ENCODE measurements at regions not wholly inside any gene's neighbourhood (a gene's known extent, or its start where the extent isn't known, plus 50 kb on each side); places are given as distances from the start of the nearest gene placed in this dataset.

DNA sequence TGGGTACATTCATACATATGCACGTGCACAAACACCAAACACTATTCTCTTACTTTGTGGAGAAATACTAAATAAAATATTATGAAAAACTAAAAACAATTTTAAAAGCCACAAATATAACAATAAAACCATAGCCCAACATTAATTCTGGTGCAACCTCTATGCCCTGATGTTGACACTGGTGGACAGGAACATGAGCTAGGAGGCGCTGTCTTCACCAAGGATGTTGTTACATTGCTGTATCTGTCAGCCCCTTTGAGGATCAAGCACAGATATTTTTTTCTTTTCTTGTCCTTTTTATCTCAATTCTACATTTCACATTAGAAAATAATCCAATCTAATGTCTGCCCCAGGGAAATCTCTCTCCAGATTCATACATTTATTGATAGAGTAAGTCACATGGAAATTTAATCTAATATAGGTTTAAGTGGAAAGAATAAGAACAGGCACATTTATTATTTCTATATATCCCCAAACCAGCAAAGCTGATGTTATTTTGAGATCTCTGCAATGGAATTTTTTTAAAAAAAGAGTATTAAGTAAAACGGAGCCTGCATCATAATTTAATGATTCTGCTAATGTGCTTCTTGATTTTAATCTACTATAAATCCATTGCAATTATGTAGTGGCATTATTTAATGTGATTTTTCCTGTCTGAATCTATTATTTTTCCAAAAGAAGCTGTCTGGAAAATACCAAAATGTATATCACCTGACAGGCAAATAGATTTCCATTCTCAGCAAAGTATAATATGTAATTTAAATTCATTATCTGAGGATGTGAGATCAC, 716.5 kb downstream of the MTRR start:
- no peak for DNase-seq (ENCODE audit: low read depth)
- no peak for TF ChIP-seq POLR2A (IDR thresholded peaks at IDR 0.05; ENCODE audit: extremely low read depth, insufficient read length)
- TF ChIP-seq MYC (IDR thresholded peaks at IDR 0.05; ENCODE audit: low read depth, low read length) = no peak
- TF ChIP-seq, protein P1, sequence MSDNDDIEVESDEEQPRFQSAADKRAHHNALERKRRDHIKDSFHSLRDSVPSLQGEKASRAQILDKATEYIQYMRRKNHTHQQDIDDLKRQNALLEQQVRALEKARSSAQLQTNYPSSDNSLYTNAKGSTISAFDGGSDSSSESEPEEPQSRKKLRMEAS (IDR thresholded peaks at IDR 0.05; ENCODE audit: low read depth, low read length) = no peak
- TF ChIP-seq, protein P2, sequence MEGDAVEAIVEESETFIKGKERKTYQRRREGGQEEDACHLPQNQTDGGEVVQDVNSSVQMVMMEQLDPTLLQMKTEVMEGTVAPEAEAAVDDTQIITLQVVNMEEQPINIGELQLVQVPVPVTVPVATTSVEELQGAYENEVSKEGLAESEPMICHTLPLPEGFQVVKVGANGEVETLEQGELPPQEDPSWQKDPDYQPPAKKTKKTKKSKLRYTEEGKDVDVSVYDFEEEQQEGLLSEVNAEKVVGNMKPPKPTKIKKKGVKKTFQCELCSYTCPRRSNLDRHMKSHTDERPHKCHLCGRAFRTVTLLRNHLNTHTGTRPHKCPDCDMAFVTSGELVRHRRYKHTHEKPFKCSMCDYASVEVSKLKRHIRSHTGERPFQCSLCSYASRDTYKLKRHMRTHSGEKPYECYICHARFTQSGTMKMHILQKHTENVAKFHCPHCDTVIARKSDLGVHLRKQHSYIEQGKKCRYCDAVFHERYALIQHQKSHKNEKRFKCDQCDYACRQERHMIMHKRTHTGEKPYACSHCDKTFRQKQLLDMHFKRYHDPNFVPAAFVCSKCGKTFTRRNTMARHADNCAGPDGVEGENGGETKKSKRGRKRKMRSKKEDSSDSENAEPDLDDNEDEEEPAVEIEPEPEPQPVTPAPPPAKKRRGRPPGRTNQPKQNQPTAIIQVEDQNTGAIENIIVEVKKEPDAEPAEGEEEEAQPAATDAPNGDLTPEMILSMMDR (IDR thresholded peaks at IDR 0.05; ENCODE audit: low read depth, low read length) = no peak
- no peak overlapping the region for H3K4me3 ChIP-seq (ENCODE audit: low read depth, low read length)

DNA sequence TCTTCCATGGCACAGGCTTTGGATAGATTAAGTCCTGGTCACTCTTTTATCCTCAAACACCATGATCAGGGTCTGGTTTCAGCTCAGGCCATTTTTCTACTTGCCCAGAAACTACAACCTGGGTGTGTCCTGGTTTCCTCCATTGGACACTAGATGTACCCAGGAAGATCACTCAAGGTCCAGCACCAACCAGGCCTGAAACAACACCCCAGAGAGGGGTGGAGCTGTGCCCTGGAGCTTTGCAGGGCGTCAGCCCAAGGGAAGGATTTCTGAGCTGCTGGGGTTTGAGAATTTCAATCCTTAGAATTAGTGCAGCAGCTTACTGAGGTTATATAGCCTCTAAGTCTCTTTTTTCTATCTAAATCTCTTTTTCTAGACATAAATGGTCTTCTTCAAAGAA, 722.0 kb downstream of the MTRR start:
- DNase-seq (ENCODE audit: low read depth) = no peak
- TF ChIP-seq, protein P1 (IDR thresholded peaks at IDR 0.05; ENCODE audit: low read depth, low read length) = no peak
- TF ChIP-seq POLR2A (IDR thresholded peaks at IDR 0.05; ENCODE audit: extremely low read depth, insufficient read length) = no peak
- TF ChIP-seq, protein P2 (IDR thresholded peaks at IDR 0.05; ENCODE audit: low read depth, low read length) = no peak
- no peak for TF ChIP-seq MYC (IDR thresholded peaks at IDR 0.05; ENCODE audit: low read depth, low read length)
- H3K4me3 ChIP-seq (ENCODE audit: low read depth, low read length) = no peak overlapping the region

DNA sequence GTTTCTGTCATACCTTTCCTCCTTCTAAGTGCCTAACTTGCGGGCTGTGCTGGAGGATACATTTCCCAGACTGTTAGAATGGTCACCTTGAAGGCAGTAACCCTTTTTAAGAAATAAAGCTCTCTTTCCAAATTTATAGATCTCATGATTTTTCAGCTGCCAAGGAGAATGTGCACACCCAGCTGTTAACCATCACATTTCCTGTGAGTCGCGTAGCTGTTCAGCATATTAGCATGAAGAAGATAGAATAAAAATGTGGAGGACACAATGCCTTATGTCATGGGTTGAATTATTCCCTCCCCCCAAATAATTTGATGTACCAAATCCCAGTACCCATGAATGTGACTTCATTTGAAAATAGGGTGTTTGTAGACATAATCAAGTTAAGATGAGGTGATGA, 729.4 kb downstream of the MTRR start:
- no peak for DNase-seq (ENCODE audit: low read depth)
- TF ChIP-seq, protein P1 (IDR thresholded peaks at IDR 0.05; ENCODE audit: low read depth, low read length) = no peak
- TF ChIP-seq, protein P2 (IDR thresholded peaks at IDR 0.05; ENCODE audit: low read depth, low read length) = no peak
- no peak for TF ChIP-seq POLR2A (IDR thresholded peaks at IDR 0.05; ENCODE audit: extremely low read depth, insufficient read length)
- TF ChIP-seq MYC (IDR thresholded peaks at IDR 0.05; ENCODE audit: low read depth, low read length) = no peak
- H3K4me3 ChIP-seq (ENCODE audit: low read depth, low read length) = no peak overlapping the region

DNA sequence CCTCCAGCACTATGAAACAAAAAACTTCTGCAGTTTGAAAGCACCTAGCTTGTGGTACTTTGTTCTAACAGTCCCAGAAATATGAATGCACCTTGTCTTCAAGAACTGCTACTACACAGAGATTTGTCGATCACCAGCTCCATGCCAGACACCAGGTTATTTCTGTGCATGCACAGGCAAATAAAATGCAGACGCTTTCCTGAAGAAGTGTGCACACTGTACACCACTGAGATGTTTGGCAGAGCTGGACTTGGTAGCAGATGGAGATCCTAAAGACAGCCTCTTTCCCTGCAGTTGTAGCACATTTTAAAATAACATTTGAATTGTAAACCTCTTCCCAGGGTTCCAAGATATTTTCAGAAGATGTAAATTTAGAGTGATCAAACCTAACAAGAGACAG, 730.0 kb downstream of the MTRR start:
- TF ChIP-seq, protein P2 (IDR thresholded peaks at IDR 0.05; ENCODE audit: low read depth, low read length) = no peak
- TF ChIP-seq, protein P1 (IDR thresholded peaks at IDR 0.05; ENCODE audit: low read depth, low read length) = no peak
- TF ChIP-seq MYC (IDR thresholded peaks at IDR 0.05; ENCODE audit: low read depth, low read length) (no peak), POLR2A (IDR thresholded peaks at IDR 0.05; ENCODE audit: extremely low read depth, insufficient read length) (no peak)
- DNase-seq (ENCODE audit: low read depth) = no peak
- H3K4me3 ChIP-seq (ENCODE audit: low read depth, low read length) = no peak overlapping the region

DNA sequence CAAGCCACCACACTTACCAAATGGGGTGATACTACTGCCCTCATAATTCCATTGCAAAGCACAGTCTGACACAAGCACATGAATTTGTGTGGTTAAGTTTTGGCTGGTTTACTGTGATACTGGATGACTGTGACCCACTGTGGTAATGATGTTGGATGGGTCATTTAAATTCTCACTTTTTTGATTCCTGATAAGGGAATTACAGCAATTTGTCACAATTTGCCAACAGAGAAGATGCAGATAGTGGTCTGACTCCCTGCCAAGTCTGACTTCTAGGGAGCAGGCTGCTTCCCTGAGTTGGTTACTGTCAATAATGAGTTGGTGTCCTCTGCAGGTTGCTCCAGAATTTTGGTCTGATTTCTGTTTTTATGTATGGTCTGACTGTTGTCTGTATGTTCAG, 731.9 kb downstream of the MTRR start:
- H3K4me3 ChIP-seq (ENCODE audit: low read depth, low read length) = no peak overlapping the region
- TF ChIP-seq POLR2A (IDR thresholded peaks at IDR 0.05; ENCODE audit: extremely low read depth, insufficient read length) (no peak), MYC (IDR thresholded peaks at IDR 0.05; ENCODE audit: low read depth, low read length) (no peak)
- TF ChIP-seq, protein P2 (IDR thresholded peaks at IDR 0.05; ENCODE audit: low read depth, low read length) = no peak
- TF ChIP-seq, protein P1 (IDR thresholded peaks at IDR 0.05; ENCODE audit: low read depth, low read length) = no peak
- DNase-seq (ENCODE audit: low read depth) = no peak
